DMS53 (cell line): ENCODE measurements at regions not wholly inside any gene's neighbourhood (a gene's known extent, or its start where the extent isn't known, plus 50 kb on each side); places are given as distances from the start of the nearest gene placed in this dataset.
"Not testable (repeated sequence)": the region's sequence is repeated elsewhere in the genome, so short reads cannot be mapped to it uniquely, and the experiment has no call there.

Experiments used
- DNase-seq: peaks from one replicate; lab custom pipeline; 2025; lab: John Stamatoyannopoulos, UW

DNA sequence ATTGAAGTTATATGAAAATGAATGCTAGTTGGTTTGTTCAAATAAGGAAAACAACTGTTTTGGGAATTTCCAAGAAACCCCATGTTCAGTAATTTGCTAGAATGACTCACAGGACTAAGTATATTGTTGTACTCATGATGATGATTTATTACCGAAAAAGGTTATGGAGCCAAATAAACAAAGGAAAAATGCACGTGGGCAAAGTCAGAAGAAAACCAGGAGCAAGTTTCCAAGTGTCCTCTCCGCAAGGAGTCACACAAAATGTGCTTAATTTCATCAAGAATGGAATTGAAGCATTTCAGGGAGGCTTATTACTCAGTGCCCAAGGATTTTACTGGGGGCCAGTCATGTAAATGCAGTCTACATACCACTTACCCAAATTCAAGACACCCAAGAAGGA is 1652.4 kb upstream of the TMEFF2 start:
- peak; percentile 7 for DNase-seq

DNA sequence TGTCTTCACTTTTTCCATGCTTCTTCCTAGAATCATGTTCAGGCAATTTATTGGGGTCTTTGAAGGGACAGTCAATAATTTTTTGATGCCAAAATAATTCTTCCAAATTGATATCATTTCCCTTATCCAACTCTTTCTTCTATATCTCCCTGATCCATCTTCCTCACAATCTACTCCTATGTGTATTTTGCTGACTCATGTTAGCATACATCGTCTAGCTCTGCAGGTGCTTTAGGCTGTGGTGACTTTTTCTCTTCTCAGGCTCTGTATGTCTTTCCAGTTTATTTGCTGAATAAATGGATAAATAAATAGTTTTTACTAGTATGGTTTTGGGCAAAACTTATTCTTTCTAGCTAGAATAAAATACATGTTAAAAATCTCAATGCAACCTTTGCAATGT is 1650.9 kb upstream of the TMEFF2 start:
- DNase-seq = peak; percentile 86

DNA sequence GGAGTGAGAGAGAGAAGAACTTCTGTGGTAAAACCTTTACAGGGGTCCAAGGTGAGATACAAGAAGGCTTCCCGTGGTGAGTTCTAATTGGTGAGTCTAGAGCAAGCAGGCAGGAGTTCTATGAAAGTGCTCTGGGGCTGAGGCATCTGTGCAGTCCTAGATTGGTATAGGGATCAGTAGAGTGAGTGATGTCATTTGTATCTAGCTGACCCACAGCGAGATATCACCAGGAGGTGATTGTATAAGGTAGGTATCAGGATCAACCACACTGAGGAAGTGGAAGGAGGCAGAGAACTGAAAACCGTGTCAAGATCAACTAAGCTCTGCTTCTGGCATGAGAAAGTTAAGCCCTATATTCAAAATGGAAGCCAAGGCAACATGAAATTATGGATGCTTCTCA is 1648.9 kb upstream of the TMEFF2 start:
- no peak for DNase-seq

DNA sequence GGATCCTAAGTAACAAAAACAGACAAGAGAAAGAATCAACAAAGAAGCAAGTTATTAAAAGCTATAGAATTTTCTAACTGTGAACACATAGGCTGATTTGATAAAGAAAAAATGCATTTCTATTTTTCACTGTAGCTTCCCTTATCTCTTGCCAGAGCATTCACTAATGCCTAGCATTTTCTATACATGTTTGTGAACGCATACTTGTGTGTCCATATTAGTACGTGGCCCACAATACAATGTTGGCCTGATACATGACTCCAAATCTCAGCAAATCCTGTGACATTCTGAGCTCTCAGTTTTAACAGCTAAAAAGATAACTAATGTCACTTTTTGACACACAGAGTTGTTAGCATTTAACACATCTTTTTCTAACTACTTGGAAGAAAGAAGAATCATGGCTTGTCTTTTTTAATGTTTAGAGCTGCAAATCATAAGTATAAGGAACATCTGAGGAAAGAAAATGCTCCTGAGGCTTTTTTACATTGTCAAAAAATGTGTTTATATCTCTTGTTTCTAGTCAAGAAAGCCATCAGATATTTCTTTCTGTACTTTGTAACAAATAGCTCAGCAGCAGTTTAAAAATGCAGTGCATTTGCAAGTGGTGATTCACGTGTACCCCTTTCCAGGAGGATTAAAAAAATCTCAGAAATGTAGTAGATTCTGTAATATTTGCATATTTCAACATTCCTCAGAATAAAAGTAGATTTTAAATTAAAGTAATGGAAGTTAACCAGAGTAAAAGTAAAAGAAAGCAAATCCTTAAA is 1646.8 kb upstream of the TMEFF2 start:
- no peak for DNase-seq

DNA sequence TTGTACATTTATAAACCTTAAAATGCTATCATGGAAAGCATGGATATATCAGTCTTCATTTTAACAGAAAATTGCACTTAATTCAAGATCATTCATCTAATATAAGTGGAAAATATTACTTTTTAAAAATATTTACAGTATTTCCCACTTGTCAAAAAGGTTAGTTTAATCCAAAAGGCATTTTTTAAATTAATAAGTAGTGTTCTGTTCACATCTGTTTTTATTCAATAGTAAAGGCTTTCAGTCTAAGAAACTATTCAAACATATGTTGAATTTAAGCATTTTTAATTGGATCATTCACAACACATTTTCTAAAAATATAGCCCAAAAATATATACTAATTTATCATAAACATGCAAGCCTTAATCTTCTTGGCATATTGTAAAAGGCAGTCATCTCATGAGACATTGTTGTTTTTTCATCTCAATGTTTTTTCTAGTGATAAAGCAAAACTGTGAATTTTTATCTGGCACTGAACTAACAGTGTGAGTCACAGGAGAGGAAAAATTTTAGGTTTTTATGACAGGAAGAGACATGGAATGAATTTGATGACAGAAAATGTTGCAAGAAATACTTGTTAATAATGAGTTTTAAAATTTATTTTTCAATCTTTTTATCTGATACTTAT is 1642.5 kb upstream of the TMEFF2 start:
- no peak for DNase-seq

DNA sequence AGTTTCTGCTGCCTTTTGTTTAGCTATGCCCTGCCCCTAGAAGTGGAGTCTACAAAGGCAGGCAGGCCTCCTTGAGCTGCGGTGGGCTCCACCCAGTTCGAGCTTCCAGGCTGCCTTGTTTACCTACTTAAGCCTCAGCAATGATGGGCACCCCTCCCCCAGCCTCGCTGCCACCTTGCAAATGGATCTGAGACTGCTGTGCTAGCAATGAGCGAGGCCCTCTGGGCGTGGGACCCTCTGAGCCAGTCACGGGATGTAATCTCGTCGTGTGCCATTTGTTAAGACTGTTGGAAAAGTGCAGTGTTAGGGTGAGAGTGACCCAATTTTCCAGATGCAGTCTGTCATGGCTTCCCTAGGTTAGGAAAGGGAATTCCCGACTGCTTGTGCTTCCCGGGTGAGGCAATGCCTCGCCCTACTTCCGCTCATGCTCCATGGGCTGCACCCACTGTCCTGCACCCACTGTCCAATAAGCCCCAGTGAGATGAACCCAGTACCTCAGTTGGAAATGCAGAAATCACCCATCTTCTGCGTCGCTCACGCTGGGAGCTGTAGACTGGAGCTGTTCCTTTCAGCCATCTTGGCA is 1641.8 kb upstream of the TMEFF2 start:
- DNase-seq = not testable (repeated sequence)

DNA sequence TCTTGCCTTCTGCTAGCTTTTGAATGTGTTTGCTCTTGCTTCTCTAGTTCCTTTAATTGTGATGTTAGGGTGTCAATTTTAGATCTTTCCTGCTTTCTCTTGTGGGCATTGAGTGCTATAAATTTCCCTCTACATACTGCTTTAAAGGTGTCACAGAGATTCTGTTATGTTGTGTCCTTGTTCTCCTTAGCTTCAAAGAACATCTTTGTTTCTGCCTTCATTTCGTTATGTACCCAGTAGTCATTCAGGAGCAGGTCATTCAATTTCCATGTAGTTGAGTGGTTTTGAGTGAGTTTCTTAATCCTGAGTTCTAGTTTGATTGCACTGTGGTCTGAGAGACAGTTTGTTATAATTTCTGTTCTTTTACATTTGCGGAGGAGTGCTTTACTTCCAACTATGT is 1639.2 kb upstream of the TMEFF2 start:
- DNase-seq = not testable (repeated sequence)

DNA sequence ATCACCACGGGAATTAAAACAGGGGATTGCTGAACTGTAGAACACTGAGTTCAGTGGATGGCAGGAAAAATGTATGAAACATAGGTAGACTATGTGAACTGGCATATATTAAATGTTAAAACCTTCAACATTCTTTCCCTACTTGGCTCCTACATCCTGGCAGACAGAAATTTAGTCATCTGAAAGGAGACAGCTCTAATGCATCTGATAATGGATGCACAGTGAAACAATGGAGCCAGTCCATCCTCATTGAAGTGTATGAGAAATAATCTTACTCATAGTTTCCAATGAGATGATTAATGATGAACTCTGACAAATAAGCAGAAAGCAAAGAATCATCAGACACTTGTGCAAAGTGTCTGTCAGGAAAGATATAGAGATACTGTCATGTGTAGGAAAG is 1629.7 kb upstream of the TMEFF2 start:
- DNase-seq = no peak

DNA sequence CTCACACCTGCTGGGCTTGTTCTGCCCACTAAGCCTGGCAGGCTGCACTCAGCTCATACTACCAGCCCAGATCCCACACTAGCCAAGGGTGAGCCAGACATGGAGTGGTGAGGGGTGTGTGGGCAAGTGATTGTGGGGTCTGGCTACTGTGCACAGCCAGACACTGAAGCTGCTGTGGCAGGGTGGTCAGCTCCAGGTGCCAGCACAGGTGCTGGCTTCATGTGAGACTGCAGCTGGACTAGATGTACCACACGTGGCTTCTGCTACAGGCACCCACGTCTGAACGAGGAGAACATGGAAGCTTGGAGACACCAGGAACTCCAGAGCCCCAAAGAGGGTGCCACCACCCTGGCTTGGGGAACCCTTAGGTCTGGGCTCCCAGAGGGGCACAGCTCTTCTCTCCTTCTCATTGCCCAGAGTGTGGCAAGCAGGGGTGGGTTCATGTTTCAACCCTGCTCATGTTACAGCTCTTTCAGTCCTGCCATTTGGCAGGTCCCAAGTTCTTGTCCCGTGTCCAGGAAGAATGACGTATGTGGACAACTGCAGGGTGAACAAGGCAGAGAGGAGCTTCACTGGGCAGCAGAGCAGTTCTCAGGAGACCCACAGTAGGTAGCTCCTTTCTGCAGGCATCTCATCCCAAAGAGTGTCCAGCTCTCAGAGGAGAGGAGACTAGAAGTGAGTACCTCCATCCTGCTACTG is 1624.2 kb upstream of the TMEFF2 start:
- no peak for DNase-seq

DNA sequence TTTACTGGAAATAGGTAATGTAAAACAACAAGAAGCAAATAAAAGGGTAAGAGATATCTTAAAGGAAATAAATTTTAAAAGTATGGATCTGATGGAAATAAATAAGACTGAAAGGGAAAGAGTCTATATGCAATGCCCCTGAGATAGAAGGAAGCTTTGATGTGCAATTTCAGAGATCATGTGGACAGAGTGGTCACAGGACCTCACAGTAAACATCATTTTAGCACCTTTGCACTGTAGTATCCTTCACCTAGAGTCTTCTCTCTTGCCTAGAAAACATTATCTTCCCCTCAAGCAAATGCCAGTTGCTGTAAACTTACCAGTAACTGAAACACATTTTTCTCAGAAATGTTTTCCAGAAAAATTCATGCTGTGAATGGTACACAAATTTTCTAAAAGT is 1621.3 kb upstream of the TMEFF2 start:
- no peak for DNase-seq

DNA sequence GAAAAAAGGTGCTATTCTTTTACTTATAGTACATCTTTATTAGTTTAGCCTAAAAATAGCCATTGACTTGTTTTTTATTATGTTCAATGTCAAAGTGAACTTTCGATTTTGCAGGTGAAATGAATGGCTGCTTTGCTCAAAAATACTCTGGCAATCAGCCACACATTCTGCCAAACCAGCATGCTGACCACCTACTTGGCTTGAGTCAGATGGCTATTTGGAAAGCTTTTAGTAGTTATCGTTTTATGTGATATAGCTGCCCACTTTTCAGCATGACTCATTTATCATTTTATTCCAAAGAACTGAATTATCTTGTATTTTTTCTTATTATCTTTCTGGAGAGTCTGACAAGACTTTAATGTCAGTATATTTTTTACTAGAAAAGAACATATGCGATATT is 1615.8 kb upstream of the TMEFF2 start:
- DNase-seq = no peak

DNA sequence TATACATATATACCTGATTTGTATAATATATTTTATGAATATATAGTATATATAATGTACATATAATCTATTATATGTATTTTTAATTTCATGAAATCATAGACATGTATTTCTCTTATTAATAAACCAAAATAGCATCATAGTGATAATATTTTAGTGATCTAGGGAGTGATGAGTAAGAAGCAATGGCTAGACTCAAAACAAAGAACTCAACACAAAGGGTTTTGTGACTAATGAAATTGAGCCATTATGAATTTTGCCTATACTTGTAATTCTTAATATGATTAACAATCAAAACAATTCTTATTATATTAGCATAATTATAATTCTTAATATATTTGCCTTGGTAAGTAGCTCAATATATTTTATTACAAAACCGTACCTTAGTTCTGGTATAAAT is 1614.1 kb upstream of the TMEFF2 start:
- no peak for DNase-seq

DNA sequence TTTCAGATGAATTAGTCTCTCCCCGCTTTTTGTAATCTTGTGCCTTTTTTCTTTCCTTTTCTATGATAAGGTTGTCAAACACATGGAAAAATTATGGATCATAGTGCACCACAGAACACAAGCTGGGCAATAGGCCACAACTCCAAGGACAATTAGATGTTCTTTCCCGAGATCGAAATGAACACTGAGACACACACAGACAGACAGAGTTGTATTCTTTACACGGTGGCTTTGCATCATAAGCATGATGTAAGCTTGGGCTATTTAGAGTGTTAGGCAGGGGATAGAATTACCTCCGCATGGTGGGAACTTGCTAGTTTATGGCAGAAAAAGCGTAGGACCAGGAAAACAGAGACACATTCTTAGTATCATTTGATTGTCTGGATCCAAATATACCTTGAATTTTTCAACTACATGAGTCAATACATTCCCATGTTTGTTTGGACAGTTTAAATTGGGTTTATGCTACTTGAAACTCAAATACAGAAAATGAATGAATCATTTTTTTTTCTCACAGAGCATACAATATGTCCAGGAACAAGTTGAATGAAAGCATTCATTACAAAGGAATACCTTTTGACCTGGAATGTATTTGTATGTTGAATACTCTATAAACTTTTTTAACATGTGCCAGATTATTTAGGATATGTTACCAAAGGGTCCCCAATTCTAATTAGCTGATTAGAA is 1611.5 kb upstream of the TMEFF2 start:
- DNase-seq = peak; percentile 57

DNA sequence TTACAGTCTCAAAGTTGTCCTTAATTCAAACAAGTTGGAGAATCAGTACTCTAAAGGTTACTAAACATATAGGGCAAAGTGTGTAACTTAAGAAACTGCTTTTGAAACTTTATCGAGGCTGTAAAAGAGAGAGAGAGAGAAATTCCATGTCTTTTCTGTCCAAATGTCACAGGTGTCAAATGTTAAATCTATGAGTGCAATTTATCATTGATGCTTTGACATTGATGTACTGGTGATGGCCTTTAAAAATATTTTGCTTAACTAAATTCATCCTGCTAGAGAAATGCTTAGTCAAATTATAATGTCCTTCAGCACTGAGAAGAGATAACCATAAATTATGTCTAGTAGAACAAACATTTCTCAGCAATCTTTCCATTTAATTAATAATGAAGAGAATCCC is 1602.1 kb upstream of the TMEFF2 start:
- no peak for DNase-seq

DNA sequence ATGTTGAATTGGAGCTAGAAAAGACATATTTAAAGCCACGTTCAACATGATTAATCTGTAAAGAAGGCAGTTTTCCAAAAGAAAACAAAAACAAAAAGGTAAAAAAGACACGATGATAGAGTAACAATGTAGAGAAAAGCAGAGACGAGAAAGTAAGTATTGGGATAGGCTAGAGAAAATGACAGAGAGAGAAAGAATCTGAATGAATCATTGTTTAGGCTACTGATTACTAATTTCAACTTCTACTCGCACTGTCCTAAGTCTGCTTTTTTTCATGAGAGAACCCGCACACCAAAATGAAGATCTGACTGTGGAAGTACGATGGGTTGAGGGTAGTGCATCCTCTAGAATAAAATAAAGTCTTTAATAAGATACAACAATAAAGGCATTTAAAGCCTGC is 1599.2 kb upstream of the TMEFF2 start:
- no peak for DNase-seq

DNA sequence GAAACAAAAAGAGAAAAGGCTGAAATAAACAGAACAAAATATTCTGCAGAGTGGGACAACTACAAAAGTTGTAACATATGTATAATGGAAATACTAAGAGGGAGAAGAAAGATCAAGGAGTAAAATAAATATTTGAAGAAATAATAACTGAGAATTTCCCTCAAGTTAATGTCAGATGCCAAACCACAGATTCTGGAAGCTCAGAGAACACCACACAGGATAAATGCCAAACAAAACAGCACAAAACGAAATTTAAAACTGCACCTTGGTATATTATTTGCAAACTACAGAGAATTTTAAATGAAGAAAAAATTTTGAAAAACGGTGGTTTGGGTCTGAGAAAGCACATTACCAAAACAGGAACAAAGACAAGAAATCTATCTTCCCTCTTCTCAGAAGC is 1588.9 kb upstream of the TMEFF2 start:
- DNase-seq = no peak

DNA sequence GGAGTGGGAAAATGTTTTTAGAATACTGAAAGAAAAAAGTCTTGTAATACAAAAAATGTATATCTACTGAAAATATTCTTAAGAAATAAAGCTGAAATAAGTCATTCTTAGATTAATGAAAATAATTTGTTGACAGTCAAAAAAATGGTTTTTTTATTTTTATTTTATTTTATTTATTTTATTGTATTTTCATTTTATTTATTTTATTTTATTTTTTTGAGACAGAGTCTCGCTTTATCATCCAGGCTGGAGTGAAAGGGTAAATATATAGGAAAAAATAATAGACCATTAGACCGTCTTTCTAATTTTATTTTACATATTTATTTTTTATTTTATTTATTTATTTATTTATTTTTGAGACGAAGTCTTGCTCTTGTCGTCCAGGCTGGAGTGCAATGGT is 1583.6 kb upstream of the TMEFF2 start:
- DNase-seq = no peak

DNA sequence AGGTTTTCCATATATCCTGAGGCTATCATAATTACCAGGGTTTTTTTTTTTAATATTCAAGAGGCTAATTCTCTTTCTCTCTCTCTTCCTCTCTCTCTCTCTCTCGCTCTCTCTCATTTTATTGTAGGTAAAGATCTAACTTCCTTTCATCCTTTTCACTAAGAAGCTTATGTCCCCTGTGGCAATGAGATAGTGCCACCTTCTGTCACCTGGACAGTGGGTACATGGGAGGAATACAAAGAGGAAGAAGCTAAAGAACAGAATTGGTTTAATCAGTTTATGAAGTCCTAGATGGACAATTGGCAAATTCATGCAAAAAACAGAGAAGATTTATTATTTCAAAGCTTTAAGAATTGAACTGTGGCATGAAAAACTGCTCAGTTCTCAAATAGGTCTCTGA is 1582.3 kb upstream of the TMEFF2 start:
- DNase-seq = peak; percentile 72

DNA sequence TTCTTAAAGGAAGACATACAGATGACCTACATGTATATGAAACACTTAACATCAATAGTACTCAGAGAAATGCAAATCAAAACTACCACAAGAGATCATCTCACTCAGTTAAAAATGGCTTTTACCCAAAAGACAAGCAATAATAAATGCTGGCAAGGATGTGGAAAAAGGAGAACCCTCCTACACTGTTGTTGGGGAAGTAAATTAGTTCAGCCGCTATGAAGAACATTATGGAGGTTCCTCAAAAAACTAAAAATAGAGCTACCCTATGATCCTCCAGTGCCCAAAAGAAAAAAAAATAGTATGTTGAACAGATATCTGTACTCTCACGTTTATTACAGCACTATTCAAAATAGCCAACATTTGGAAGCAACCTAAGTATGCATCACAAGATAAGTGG is 1579.4 kb upstream of the TMEFF2 start:
- DNase-seq = no peak

DNA sequence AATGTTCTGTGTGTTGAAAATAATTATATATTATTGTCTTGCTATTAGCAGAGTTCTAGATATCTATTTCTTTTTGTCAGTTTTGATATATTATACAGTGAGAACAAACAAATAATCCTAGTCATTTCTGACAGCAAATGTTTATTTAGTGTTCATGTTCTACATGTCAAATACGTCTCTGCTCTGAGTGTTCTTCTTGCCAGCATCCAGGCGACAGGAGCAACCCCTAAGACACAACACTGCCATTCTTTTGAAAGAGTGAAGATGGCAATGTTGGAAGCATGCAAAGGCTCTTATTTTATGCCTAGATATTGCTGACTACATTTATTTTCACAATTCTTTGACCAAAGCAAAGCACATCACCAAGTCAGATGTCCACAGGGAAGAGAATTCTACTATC is 1556.6 kb upstream of the TMEFF2 start:
- peak; percentile 49 for DNase-seq

DNA sequence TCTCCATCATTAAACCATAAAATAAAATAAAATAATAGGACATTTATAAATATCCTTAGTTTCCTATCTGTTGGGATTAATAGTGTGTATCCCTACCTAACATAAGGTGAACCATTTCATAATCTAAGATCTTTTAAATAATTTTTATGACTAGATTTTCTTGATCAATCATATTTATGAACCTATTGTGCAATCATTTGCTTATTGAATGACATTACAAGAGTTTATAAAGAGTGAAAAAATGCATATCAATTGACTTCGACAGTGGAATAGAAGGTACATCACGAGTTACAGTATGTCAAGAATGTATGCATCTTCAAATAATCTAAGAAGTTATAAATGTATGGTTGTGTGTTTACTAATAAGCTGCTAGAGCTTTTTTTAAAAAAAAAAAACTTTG is 1554.8 kb upstream of the TMEFF2 start:
- DNase-seq = no peak

DNA sequence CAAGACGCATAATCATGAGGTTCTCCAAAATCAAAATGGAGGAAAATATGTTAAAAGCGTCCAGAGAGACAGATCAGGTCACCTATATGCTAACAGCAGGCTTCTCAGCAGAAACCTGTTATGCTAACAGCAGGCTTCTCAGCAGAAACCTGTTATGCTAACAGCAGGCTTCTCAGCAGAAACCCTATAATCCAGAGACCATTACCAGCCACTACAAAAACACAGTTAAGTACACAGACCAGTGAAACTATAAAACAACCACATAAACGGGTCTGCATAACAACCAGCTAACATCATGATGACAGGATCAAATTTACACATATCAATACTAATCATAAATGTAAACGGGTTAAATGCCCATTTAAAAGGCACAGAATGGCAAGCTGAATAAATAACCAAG is 1548.4 kb upstream of the TMEFF2 start:
- peak; percentile 17 for DNase-seq
